Hepatocyte (in vitro differentiated cells): ENCODE measurements at regions not wholly inside any gene's neighbourhood (a gene's known extent, or its start where the extent isn't known, plus 50 kb on each side); places are given as distances from the start of the nearest gene placed in this dataset.

Experiments
- DNase-seq: peaks from one replicate; pipeline ENCODE4 v3.0.0-alpha.2; 2016; ENCODE audit warnings: low spot score
- H2AFZ ChIP-seq: fragments of 200-600 bp; sonication (generic); 2 replicates; pipeline ENCODE4 v1.6.0; 2016; ENCODE audit warnings: antibody characterized with exemption, mild to moderate bottlenecking
- H3K27ac ChIP-seq: fragments of 200-600 bp; sonication (generic); 2 replicates; pipeline ENCODE4 v1.5.1; 2016; ENCODE audit warnings: mild to moderate bottlenecking
- H3K27me3 ChIP-seq: fragments of 200-600 bp; sonication (generic); 2 replicates; pipeline ENCODE4 v1.6.1; 2016
- H3K36me3 ChIP-seq: fragments of 200-600 bp; sonication (generic); replicated peaks from 2 replicates; pipeline ENCODE4 v1.5.1; 2016; ENCODE audit warnings: low read depth; ENCODE audit not compliant: insufficient read depth
- H3K4me1 ChIP-seq: fragments of 200-600 bp; sonication (generic); 2 replicates; pipeline ENCODE4 v1.5.1; 2016; ENCODE audit warnings: mild to moderate bottlenecking, moderate library complexity; ENCODE audit not compliant: insufficient read depth
- H3K4me2 ChIP-seq: fragments of 200-600 bp; sonication (generic); 2 replicates; pipeline ENCODE4 v1.6.0; 2016
- H3K4me3 ChIP-seq: fragments of 200-600 bp; sonication (generic); 2 replicates; pipeline ENCODE4 v1.5.1; 2016; ENCODE audit warnings: mild to moderate bottlenecking
- H3K79me2 ChIP-seq: fragments of 200-600 bp; sonication (generic); 2 replicates; pipeline ENCODE4 v1.6.0; 2017; ENCODE audit warnings: mild to moderate bottlenecking
- H3K9me2 ChIP-seq: fragments of 200-600 bp; sonication (generic); replicated peaks from 2 replicates; pipeline ENCODE4 v1.6.0; 2017; ENCODE audit warnings: mild to moderate bottlenecking; ENCODE audit not compliant: insufficient read depth
- H3K9me3 ChIP-seq: fragments of 200-600 bp; sonication (generic); 2 replicates; pipeline ENCODE4 v1.5.1; 2016; ENCODE audit warnings: low read depth, mild to moderate bottlenecking
- H4K20me1 ChIP-seq: fragments of 200-600 bp; sonication (generic); 2 replicates; pipeline ENCODE4 v1.6.0; 2016; ENCODE audit warnings: mild to moderate bottlenecking; ENCODE audit not compliant: insufficient read depth, poor library complexity, severe bottlenecking
- CTCF ChIP-seq: fragments of 200-600 bp; sonication (generic); IDR thresholded peaks from 2 replicates; pipeline ENCODE4 v1.5.1; 2016; ENCODE audit warnings: antibody characterized with exemption, mild to moderate bottlenecking; ENCODE audit not compliant: poor library complexity
- EZH2 ChIP-seq: fragments of 200-600 bp; sonication (generic); IDR thresholded peaks from 2 replicates; pipeline ENCODE4 v1.6.1; 2016; ENCODE audit warnings: antibody characterized with exemption, mild to moderate bottlenecking, borderline replicate concordance
- EZH2phosphoT487 ChIP-seq: fragments of 200-600 bp; sonication (generic); IDR thresholded peaks from one replicate; pipeline ENCODE4 v1.6.1; 2018; ENCODE audit warnings: antibody characterized with exemption, mild to moderate bottlenecking, low read depth, moderate library complexity; ENCODE audit not compliant: unreplicated experiment, severe bottlenecking
- WGBS: methylation state at CpG from one replicate; pipeline ENCODE4 v1.1.6; 2016; ENCODE audit warnings: low lambda C conversion rate; ENCODE audit errors: missing lambda C conversion rate; 5-methylcytosine and 5-hydroxymethylcytosine counted together

- Histone ChIP-seq H3K79me2 (no peaks in the 10 kb centered on the region), H3K4me3 (no peak overlapping the region), H3K27ac (no peak overlapping the region), H3K36me3 (no peaks in the 10 kb centered on the region), H4K20me1 (no peaks in the 10 kb centered on the region), H3K4me1 (peaks cover 10% of the 10 kb centered on the region), H3K4me2 (no peak overlapping the region), H3K27me3 (no peaks in the 10 kb centered on the region), H3K9me3 (no peaks in the 10 kb centered on the region), H3K9me2 (no peaks in the 10 kb centered on the region), H2AFZ (no peak overlapping the region)
- 52% methylated on average over 6 of the region's 6 CpGs for WGBS
- no peak for TF ChIP-seq EZH2phosphoT487
- peak; percentile 62 for DNase-seq
Measured at GRCh38 chr15:77851691-77852090, 219.0 kb upstream of the LINGO1 start.

GRCh38 chr15:77851086-77851485 is 218.4 kb upstream of the LINGO1 start:
- TF ChIP-seq EZH2 = no peak
- TF ChIP-seq CTCF = no peak
- no peak for TF ChIP-seq EZH2phosphoT487
- Histone ChIP-seq H3K4me2 (no peak overlapping the region), H3K27me3 (no peaks in the 10 kb centered on the region), H3K9me2 (no peaks in the 10 kb centered on the region), H3K9me3 (no peaks in the 10 kb centered on the region), H3K36me3 (no peaks in the 10 kb centered on the region), H3K4me3 (no peak overlapping the region), H4K20me1 (no peaks in the 10 kb centered on the region), H3K27ac (no peak overlapping the region), H2AFZ (no peak overlapping the region), H3K4me1 (peaks cover 10% of the 10 kb centered on the region), H3K79me2 (no peaks in the 10 kb centered on the region)
- 49% methylated on average over 7 of the region's 7 CpGs for WGBS
- no peak for DNase-seq

GRCh38 chr15:77846986-77847385 is 214.3 kb upstream of the LINGO1 start:
- no peak overlapping the region for H3K27ac ChIP-seq
- DNase-seq = no peak
- H3K27me3 ChIP-seq = no peaks in the 10 kb centered on the region
- H3K9me2 ChIP-seq = no peaks in the 10 kb centered on the region
- H3K36me3 ChIP-seq = no peaks in the 10 kb centered on the region
- H3K4me2 ChIP-seq = no peak overlapping the region
- no peaks in the 10 kb centered on the region for H4K20me1 ChIP-seq
- H3K4me1 ChIP-seq = peaks cover 8% of the 10 kb centered on the region
- H3K79me2 ChIP-seq = no peaks in the 10 kb centered on the region
- WGBS = 79% methylated on average over 2 of the region's 2 CpGs
- no peak overlapping the region for H2AFZ ChIP-seq
- no peak for TF ChIP-seq CTCF
- no peak for TF ChIP-seq EZH2phosphoT487
- TF ChIP-seq EZH2 = no peak
- no peaks in the 10 kb centered on the region for H3K9me3 ChIP-seq
- H3K4me3 ChIP-seq = no peak overlapping the region

GRCh38 chr15:77846360-77846759 is 213.6 kb upstream of the LINGO1 start:
- Histone ChIP-seq H3K79me2 (no peaks in the 10 kb centered on the region), H3K4me3 (no peak overlapping the region), H3K36me3 (no peaks in the 10 kb centered on the region), H3K27me3 (no peaks in the 10 kb centered on the region), H3K4me2 (no peak overlapping the region), H3K27ac (no peak overlapping the region), H4K20me1 (no peaks in the 10 kb centered on the region), H2AFZ (no peak overlapping the region), H3K9me2 (no peaks in the 10 kb centered on the region), H3K9me3 (no peaks in the 10 kb centered on the region), H3K4me1 (peaks cover 3% of the 10 kb centered on the region)
- no peak for DNase-seq
- WGBS = 76% methylated on average over 2 of the region's 2 CpGs
- TF ChIP-seq EZH2 (no peak), EZH2phosphoT487 (no peak)
